ENCODE measurements at regions not wholly inside any gene's neighbourhood (a gene's known extent, or its start where the extent isn't known, plus 50 kb on each side); places are given as distances from the start of the nearest gene placed in this dataset.

DNA sequence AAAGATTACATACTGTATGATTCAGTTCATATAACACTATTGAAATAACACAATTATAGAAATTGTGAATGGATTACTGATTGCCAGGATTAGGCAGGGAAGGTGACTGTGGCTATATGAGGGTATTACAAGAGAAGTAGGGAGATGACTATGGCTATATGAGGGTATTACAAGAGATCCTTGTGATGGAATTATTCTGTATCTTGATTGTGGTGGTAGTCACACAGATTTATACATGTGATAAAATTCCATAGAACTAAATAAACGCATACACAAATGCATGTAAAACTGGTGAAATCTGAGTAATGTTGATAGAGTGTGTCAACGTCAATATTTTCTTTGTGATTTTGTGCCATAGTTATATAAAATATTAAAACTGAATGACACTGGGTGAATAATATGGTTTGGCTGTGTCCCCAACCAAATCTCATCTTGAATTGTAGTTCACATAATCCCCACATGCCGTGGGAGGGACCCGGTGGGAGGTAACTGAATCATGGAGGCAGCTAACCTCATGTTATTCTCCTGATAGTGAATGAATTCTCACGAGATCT, 615.6 kb upstream of the PKN2 start:
- DNase-seq (ENCODE audit: low read depth) = no peak

DNA sequence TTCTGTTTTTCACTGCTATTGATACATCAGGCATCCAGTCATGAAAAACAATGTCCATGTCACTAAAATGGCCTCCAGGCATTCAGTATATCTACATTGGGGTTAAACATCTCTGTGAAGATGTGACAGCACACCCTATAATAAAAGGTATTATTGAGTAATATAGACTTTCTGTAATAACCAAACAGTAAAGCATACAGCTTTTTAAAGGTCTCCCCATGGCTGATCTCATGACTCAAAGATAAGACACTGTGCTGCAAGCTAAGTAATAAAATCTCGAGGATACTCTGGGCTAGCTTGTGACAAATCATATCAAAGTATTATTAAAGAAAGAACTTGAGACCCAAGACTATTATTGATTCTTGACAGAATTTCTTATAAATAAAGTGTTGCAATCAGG, 613.1 kb upstream of the PKN2 start:
- no peak for DNase-seq (ENCODE audit: low read depth)

DNA sequence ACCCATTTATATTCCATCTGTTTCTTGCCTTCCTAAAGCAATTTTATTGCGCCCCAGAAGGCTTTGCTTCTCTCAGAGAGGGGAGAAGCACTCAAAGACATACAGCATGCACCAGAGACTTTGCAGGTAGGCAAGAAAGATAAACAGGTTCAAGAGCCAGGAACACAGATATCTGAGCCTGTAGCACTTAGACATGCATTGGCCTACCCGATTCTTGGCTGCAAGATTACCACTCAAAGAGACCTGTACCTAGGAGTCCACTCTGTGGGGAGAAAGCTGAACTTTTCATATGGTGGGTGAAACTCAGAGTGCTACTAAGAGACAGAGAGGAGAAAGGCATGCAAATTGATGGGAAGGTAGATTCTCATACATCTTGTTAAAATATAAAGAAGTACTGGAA, 609.4 kb upstream of the PKN2 start:
- DNase-seq (ENCODE audit: low read depth) = no peak

DNA sequence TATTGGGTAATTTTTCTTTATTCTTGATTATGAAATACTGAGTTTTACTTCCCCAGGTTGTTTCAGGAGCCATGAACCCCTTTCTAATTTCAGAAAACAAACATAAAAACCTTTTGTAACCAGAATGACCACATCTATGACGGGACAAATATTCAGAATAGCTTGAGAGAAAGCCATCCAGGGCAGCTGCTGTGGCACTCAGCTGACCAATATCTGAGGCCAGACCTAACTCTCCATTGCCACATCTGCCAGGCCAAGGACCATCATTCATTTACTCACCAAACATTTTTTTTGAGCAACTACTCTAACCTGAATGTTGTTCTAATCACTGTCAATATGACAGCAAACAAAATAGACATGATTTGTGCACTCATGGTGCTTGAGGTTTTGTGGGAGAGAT, 608.3 kb upstream of the PKN2 start:
- DNase-seq (ENCODE audit: low read depth) = no peak

DNA sequence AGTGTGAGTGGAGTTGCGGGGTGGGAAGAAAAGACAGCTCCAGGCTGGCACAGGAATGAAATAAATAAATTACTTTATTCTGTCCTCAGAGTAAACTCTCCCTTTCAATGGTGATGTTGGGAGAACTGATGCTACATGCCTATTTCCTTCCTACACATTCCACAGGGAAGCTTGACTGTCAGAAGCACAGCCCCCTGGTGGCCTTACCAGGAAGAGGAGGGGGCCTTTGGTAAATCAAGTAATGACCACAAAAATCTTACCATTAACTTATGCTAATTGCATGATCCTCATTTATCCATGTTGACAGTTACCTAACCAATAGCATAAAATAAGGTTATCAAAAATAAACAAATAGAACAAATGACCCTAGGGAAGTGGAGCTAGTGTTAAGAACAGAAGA, 605.0 kb upstream of the PKN2 start:
- peak; percentile 16 for DNase-seq (ENCODE audit: low read depth)

DNA sequence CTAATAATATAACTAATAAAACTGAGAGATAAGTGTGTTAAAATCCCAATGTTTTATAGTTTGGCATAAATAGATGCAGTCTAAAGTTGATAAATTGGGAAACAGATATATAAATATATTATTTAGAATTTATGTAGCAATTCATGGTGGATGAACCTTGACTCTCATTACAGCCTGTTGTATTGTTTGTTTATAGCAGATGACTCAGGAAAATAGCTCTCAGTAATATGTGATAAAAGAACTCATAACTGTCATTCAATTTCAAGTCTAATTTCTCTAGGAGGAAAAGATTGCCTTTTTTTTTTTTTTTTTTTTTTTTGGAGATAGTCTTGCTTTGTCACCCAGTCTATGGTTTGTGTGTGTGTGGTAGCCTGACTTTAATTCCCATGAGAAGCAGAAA, 603.2 kb upstream of the PKN2 start:
- DNase-seq (ENCODE audit: low read depth) = no peak

DNA sequence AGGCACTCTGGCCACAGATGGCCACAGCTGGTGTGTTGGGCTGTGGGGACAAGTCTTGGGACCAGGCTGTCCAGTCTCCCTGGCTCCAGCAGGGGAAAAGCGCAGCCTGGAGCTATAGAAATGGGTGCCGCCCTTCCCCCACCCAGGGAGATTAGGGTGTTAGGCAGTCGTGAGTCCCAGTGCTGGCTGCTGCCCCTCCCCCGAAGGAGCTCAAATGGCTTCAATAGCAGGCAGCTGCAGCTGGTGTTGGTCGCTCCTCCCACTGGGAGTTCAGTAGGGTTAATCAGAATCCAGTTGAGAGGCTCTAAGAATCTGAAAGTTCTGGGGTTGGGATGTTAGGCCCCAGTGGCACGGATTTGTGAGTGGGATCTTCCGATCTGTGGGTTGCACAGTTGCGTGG, 595.6 kb upstream of the PKN2 start:
- DNase-seq (ENCODE audit: low read depth) = no peak

DNA sequence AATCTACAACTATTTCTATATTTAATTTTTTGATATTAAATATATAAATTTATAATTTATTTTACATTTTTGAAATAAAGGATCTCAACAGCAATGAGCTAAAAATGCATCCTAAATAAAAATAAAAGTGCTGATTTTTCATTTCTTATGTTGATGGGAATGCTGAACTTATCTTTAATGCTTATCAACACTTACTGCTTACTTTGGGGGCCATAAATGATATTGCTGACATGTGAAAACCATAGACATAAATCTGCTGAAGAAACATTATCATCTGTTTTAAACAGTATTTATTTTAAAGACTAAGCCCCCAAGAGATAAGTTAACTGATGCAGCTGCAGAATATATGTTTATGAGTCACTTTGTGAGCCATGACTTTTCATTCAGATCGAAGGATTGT, 594.1 kb upstream of the PKN2 start:
- DNase-seq (ENCODE audit: low read depth) = no peak

DNA sequence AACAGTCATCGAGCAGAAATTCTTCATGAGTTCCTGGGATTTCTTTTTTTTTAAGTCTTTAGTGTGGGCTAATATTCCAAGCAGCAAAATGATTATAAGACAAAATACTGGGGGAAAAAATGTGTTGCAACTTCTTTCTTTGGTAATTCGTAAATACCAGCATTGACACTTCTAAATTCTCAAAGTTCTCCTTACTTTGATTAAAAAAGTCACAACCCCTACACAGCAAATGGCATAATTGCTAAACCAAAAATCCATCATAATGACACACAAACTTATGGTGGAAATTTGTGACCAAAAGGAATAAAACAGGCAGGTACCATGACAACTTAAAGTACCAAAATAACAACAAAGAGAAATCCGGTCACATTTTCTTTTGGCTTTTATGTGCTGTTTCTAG, 585.2 kb upstream of the PKN2 start:
- no peak for DNase-seq (ENCODE audit: low read depth)

DNA sequence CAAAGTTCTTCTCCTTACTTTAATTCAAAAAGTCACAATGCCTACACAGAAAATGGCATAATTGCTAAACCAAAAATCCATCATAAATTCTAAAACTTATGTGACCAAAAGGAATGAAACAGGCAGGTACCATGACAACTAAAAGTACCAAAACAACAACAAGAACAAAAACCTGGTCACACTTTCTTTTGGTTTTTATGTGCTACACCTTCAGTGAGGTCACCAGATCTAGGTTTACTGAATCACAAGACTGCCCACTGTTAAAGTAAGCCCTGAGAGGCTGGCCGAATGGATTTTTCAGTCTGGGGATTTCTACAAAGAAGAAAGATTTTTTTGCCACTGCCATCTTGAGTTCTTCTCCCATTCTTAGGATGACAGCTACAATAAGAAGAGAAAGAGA, 583.0 kb upstream of the PKN2 start:
- DNase-seq (ENCODE audit: low read depth) = no peak

DNA sequence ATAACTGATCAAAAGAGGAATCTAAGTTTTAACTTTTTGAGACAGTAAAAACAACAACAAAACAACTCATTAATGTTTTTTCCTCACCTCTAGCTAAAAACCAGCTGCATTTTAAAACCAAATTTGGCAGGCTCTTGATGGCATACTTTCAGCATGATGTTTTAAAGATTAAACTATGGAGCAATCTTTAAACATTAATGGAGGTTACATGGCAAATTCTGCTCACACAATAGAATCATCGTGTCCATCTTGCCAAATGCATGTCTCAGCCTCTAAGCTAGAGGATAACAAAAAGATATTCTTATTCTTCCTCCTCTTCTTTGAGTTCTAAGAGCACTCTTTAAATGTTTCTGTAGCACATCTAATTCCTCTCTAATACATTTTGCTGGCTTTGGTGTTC, 579.8 kb upstream of the PKN2 start:
- no peak for DNase-seq (ENCODE audit: low read depth)

DNA sequence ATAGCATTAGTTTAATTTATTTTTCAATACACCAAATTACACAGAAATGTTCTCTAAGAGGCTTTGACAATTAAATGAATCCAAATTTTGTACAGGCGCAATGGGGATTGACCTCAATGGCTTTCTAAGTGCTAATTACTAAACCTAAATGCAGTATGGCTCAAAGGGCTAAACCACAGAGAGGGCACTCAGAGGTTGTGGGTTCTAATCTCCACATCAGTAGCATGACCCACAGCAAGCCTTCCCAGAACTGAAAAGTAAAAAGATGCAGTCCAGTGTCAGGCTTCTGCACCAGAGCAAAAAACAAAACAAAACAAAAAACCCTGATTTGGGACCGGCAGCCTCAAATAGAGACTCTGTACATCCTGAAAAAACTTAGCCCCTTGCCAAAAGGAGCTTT, 579.2 kb upstream of the PKN2 start:
- no peak for DNase-seq (ENCODE audit: low read depth)

DNA sequence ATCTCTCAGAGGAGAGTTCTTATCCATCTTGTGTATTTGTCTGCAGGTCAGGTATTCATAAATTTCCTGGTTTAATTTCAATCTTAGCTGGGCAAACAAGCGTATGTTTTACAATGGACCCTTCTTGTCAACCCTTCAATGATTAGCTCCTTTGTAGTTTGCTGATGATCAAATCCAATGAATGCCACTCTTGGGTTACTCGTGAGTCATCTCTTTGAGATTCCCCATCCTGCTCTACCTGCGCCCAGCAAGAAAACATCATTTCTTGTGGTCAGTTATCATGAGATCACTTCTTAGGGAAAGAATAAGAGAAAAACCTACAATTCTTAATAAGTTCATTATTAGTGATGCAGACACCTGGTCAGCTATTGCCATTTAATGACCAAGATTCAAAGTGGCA, 572.3 kb upstream of the PKN2 start:
- no peak for DNase-seq (ENCODE audit: low read depth)

DNA sequence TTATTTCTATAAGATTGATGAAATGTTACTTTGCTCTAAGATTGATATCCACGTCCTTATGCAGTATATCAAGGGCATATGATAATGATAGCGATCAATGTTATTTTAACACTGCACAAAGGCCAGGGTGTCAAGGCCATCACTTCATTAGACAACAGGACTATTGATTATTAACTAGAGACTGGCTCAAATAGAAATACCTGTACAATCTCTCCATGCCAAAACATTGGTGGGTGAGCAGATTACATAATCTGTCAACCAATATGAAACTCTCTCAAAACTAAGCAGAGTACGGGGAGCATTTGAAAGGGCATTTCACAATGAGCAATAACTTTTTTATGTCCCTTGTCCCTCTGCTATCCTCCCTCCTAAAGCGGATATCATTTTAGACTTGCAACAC, 566.5 kb upstream of the PKN2 start:
- DNase-seq (ENCODE audit: low read depth) = no peak

DNA sequence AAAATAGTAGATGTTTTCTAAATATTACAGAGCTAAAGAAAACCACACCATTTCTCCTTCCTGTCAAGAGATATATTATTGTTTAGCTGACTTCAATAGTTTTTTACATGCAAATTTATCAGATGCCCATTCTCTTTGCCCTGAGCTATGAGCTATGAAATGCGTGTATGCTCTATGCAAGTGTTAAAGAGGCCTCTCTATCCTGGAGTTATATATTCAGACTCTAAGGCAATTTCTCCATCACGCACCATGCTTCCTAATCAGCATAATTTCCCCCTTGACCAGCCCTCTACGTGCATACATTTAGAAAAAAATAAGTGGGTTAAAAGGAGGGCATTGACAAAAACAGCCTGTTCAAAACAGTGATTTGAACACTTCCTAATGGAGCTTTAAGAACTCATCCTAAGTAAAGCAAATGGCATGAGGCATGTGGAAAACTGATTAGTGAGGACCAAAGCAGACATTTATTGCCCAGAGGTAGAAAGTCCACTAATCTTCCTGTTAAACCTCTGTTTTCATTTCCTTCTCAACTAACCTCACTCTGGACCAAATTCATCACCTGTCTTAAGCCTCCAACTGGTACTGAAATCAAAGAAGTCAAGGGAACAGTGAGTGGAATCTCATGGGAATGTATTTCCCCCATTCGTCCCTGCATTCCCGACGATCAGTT, 565.8 kb upstream of the PKN2 start:
- DNase-seq (ENCODE audit: low read depth) = no peak

DNA sequence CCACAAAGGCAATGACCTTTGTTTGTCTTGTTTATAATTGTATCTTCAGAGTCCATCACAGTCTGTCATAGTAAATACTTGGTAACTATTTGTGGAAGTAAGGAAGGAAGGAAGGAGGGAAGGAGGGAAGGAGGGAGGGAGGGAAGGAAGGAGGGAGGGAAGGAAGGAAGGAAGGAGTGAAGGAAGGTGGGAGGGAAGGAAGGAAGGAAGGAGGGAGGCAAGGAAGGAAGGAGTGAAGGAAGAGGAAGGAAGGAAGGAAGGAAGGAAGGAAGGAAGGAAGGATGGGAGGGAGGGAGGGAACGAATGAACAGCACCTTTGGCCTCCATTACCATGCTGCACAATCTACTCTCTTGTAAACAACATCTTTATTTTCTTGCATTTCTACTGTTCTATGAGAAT, 559.5 kb upstream of the PKN2 start:
- DNase-seq (ENCODE audit: low read depth) = no peak

DNA sequence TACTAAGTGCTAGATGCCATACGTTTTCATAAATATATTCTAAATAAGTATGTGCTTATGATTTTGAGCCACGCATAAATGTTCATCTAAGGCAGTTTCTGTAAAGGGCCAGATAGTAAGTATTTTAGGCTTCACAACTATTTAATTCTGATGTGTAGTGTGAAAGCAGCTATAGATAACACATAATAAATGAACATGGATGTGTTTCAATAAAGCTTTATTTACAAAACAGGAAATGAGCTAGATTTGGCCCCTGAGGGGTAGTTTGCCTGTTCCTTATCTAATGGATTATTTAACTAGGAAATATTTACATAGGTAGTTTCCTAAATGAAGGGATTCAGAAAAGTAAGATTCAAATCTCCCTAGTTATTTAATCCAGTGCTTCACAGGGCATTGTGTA, 557.6 kb upstream of the PKN2 start:
- DNase-seq (ENCODE audit: low read depth) = no peak

DNA sequence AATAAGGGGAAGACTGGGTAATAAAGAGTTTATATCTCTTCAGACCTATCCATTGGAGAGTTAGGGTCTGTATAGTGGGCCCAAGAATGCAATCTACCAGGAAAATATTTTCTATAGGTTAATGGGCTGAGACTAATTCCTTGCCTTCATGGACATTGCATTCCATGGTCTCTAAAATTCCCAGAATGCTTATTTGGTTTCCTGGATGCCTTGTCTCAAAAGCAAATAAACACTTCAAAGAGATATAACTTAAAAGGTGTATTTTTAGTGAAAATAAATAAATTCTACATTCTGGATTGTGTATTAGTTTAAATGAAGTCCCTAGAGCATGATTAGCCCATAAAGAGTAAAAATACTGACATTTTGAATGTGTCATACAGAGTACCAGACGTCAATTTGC, 550.1 kb upstream of the PKN2 start:
- DNase-seq (ENCODE audit: low read depth) = no peak

DNA sequence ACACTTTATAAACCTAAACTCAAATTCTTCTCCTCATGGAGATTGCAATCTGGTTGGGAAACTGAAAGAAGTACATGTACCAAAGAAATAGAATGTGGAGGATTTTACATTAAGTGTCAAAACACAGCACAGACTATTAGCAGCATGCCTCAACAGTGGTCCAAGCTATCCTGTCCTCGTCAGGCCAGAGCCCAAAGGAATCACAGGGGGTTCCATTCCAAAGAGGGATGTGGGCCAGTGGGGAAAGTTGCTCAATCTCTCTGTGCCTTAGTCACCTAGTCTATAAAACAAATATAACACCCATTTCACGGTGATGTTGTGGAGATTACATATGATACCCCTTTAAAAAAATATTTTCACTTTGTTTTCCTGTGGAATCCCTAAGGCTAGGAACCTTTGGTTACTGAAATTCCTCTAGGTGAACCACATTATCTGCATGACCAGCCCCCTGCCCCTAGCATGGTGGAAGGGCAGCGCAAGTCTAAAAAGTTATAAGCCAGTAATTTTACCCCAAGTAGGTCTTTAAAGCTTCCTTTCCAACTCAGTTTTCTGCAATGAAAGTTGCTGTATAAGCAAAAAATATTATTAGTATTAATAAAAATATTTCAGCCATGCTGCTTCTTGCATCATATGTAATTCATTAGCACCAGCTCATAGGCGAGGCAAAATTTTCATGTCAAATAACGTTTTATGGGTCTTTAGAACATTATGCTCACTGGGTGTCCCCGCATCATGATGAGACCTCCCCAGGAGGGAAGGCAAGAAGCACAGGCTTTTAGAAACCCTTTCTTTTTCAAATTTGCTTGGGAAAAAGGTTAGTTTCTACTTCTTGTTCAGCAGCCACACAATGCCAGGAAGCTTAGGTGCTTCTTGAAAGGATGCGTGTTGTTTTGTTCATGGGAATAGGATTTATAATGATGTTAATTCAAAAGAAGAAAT, 548.8 kb upstream of the PKN2 start:
- no peak for DNase-seq (ENCODE audit: low read depth)

DNA sequence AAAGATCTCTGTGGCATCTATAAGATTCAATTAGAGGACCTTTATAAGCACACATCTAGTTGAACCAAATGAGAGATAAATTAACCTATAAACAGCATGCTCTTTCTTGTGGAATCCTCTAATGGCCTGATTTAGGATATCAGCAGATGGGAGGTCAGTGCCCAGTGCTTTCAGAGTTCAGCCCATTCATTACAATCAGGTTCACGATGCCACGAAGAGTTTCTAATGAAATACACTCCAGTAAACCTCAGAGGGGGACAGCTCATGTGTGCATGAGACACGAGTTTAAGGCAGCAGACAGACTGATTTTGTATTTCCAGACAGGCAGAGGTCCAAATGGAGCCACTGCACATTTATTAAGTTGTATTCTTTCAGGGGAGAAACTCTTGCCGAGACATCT, 544.4 kb upstream of the PKN2 start:
- no peak for DNase-seq (ENCODE audit: low read depth)

DNA sequence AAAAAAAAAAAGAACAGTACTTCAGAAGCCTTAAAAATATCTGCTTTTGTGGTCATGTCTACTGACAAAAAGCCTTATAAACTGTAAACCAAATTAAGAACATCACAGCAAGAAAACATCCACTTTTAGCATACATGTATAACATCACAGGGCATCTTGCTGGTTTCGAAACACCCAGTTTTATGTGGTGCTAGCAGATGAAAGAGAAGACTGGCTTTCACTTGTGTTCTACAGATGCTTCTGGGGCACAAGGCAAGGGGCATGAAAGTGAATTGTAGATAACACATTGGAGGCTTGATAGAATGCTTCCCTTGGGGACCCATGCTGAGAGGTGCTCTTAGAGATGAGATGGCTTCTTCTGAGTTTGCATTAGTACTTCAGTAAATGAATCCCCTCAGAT, 543.7 kb upstream of the PKN2 start:
- no peak for DNase-seq (ENCODE audit: low read depth)

DNA sequence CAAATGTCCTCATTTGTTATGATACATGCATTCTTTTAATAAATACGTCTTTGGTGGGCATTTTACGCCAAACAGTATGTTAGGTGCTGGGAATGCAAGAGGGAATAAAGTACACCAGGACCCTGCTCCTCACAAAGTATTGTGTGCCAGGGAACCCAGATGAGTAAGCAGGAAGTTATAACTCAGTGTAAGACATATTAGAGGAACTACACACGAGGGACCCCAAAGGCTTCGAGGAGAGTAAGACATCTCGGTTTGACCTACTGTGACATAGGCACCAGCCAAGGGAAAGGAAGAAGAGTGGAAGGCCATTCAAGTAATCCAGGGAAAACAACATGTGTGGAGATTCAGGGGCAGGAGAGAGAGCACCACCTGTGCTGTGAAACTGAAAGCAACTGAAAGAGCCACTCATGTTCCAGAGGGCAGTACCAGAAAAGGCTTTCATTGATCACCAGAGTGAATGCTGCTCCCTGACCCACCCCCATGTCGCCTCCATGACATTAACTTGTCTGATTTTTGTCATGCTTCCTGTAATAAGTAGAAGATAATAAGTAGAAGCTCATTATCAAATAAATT, 542.5 kb upstream of the PKN2 start:
- no peak for DNase-seq (ENCODE audit: low read depth)

DNA sequence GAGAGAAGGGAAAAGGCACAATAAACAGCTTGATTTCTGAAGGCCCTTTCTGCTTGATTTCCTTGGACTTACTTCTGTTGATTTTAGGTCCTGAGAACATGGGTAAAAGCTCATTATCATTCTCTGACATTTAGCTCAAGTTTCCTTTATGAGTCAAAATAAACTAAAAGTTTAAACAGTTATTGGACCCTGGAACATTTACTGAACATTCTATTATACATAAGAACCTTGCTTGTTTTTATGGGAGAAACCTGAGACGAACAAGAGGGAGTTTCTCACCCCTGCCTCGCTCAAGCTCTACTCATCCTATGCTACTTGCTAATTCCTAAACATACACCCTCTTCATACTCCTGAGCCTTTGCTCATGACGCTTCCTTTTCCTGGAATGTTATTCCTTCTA, 538.3 kb upstream of the PKN2 start:
- DNase-seq (ENCODE audit: low read depth) = no peak
